Mucosa of stomach (tissue), 1 donor: ENCODE measurements at regions not wholly inside any gene's neighbourhood (a gene's known extent, or its start where the extent isn't known, plus 50 kb on each side); places are given as distances from the start of the nearest gene placed in this dataset.
"Not testable (repeated sequence)": the region's sequence is repeated elsewhere in the genome, so short reads cannot be mapped to it uniquely, and the experiment has no call there.

Experiments used
- H3K27me3 ChIP-seq: one replicate; pipeline ENCODE4 v1.7.0; 2013; ENCODE audit warnings: mild to moderate bottlenecking, low read length; ENCODE audit not compliant: control insufficient read depth, insufficient read depth
- H3K36me3 ChIP-seq: one replicate; pipeline ENCODE4 v1.7.0; 2013; ENCODE audit warnings: low read length; ENCODE audit not compliant: control insufficient read depth, insufficient read depth
- H3K4me1 ChIP-seq: one replicate; pipeline ENCODE4 v1.7.0; 2013; ENCODE audit warnings: mild to moderate bottlenecking, low read length; ENCODE audit not compliant: control insufficient read depth, insufficient read depth
- H3K4me3 ChIP-seq: one replicate; pipeline ENCODE4 v1.7.0; 2013; ENCODE audit warnings: low read length
- H3K9ac ChIP-seq: one replicate; pipeline ENCODE4 v1.7.0; 2013; ENCODE audit warnings: mild to moderate bottlenecking, low read length, moderate library complexity
- H3K9me3 ChIP-seq: one replicate; pipeline ENCODE4 v1.7.0; 2013; ENCODE audit warnings: mild to moderate bottlenecking, low read length, moderate library complexity; ENCODE audit not compliant: control insufficient read depth
- donor health status: Pancreatic carcinoma.

GRCh38 chr4:3894086-3894959 is 128.1 kb downstream of the ADRA2C start:
- H3K4me1 ChIP-seq, H3K36me3 ChIP-seq, H3K4me3 ChIP-seq, H3K9me3 ChIP-seq, H3K9ac ChIP-seq, H3K27me3 ChIP-seq: not testable (repeated sequence)

GRCh38 chr4:3896441-3896840 is 130.3 kb downstream of the ADRA2C start:
- Histone ChIP-seq H3K9me3 (no peaks in the 10 kb centered on the region), H3K27me3 (no peaks in the 10 kb centered on the region), H3K4me1 (no peaks in the 10 kb centered on the region), H3K9ac (no peak overlapping the region), H3K36me3 (no peaks in the 10 kb centered on the region), H3K4me3 (no peak overlapping the region)

GRCh38 chr4:3896871-3897578 is 130.8 kb downstream of the ADRA2C start:
- not testable (repeated sequence) for H3K4me1 ChIP-seq, H3K27me3 ChIP-seq

GRCh38 chr4:3898098-3898497 is 131.9 kb downstream of the ADRA2C start:
- H3K4me1 ChIP-seq: no peaks in the 10 kb centered on the region
- H3K36me3 ChIP-seq: no peaks in the 10 kb centered on the region
- no peak overlapping the region for H3K4me3 ChIP-seq
- H3K27me3 ChIP-seq: no peaks in the 10 kb centered on the region
- no peaks in the 10 kb centered on the region for H3K9me3 ChIP-seq
- H3K9ac ChIP-seq: no peak overlapping the region

More at GRCh38 chr4:3896871-3897578, 130.8 kb downstream of the ADRA2C start:
- H3K4me3 ChIP-seq, H3K9ac ChIP-seq, H3K9me3 ChIP-seq, H3K36me3 ChIP-seq: not testable (repeated sequence)

GRCh38 chr4:3898928-3899327 is 132.7 kb downstream of the ADRA2C start:
- H3K4me3 ChIP-seq, H3K4me1 ChIP-seq, H3K36me3 ChIP-seq, H3K9ac ChIP-seq, H3K27me3 ChIP-seq, H3K9me3 ChIP-seq: not testable (repeated sequence)

GRCh38 chr4:3904264-3904955 is 138.2 kb downstream of the ADRA2C start:
- H3K27me3 ChIP-seq, H3K4me1 ChIP-seq, H3K4me3 ChIP-seq, H3K36me3 ChIP-seq, H3K9me3 ChIP-seq, H3K9ac ChIP-seq: not testable (repeated sequence)

GRCh38 chr4:3909616-3910015 is 143.4 kb downstream of the ADRA2C start:
- not testable (repeated sequence) for H3K4me3 ChIP-seq, H3K4me1 ChIP-seq, H3K36me3 ChIP-seq, H3K9me3 ChIP-seq, H3K27me3 ChIP-seq, H3K9ac ChIP-seq

- not testable (repeated sequence) for H3K9ac ChIP-seq, H3K9me3 ChIP-seq, H3K27me3 ChIP-seq, H3K4me3 ChIP-seq, H3K36me3 ChIP-seq, H3K4me1 ChIP-seq
Measured at GRCh38 chr4:3910161-3910950, 144.2 kb downstream of the ADRA2C start.

- Histone ChIP-seq H3K27me3 (no peaks in the 10 kb centered on the region), H3K4me1 (no peaks in the 10 kb centered on the region), H3K9ac (no peak overlapping the region), H3K9me3 (no peaks in the 10 kb centered on the region), H3K36me3 (no peaks in the 10 kb centered on the region), H3K4me3 (no peak overlapping the region)
Measured at GRCh38 chr4:3911252-3911856, 145.2 kb downstream of the ADRA2C start.

GRCh38 chr4:3914511-3914910 is 148.3 kb downstream of the ADRA2C start:
- not testable (repeated sequence) for H3K9me3 ChIP-seq, H3K4me1 ChIP-seq, H3K9ac ChIP-seq, H3K4me3 ChIP-seq, H3K27me3 ChIP-seq, H3K36me3 ChIP-seq

- not testable (repeated sequence) for H3K36me3 ChIP-seq, H3K4me1 ChIP-seq, H3K27me3 ChIP-seq, H3K9ac ChIP-seq, H3K9me3 ChIP-seq, H3K4me3 ChIP-seq
Measured at GRCh38 chr4:3919509-3919908, 153.3 kb downstream of the ADRA2C start.
